Keratinocyte (primary cell): ENCODE measurements at regions not wholly inside any gene's neighbourhood (a gene's known extent, or its start where the extent isn't known, plus 50 kb on each side); places are given as distances from the start of the nearest gene placed in this dataset.

ENCODE experiments used
- DNase-seq: peaks from one replicate; pipeline ENCODE4 v3.0.0-alpha.2; 2011; ENCODE audit warnings: low read depth, missing footprints, low spot score
- FAIRE-seq: peaks from 2 replicates; lab custom pipeline; 2011; peaks lifted over from hg19 to GRCh38; lab: Jason Lieb, UNC
- H2AFZ ChIP-seq: 2 replicates; pipeline ENCODE4 v1.6.0; 2012; ENCODE audit warnings: low read length, control low read depth, inconsistent platforms; ENCODE audit not compliant: control insufficient read depth
- H3K27ac ChIP-seq: 2 replicates; pipeline ENCODE4 v1.5.1; 2011; ENCODE audit warnings: low read length; ENCODE audit not compliant: control insufficient read depth, insufficient read depth
- H3K27me3 ChIP-seq: 3 replicates; pipeline ENCODE4 v1.6.0; 2011; ENCODE audit warnings: low read length; ENCODE audit not compliant: control insufficient read depth, insufficient read depth; ENCODE audit errors: extremely low read depth
- H3K36me3 ChIP-seq, 2 experiments: 2 replicates in 1 of 2; 3 replicates in 1 of 2; pipeline ENCODE4 v1.5.1; 2011; ENCODE audit warnings: low read length in 2 of 2, mild to moderate bottlenecking in 1 of 2; ENCODE audit not compliant: control insufficient read depth in 2 of 2, insufficient read depth in 2 of 2; ENCODE audit errors: extremely low read depth in 1 of 2
- H3K4me1 ChIP-seq: 3 replicates; pipeline ENCODE4 v1.5.1; 2011; ENCODE audit warnings: low read length; ENCODE audit not compliant: control insufficient read depth, insufficient read depth; ENCODE audit errors: extremely low read depth
- H3K4me2 ChIP-seq: 3 replicates; pipeline ENCODE4 v1.6.0; 2011; ENCODE audit warnings: low read depth, low read length; ENCODE audit not compliant: control insufficient read depth, insufficient read depth; ENCODE audit errors: extremely low read depth
- H3K4me3 ChIP-seq, 3 experiments: fragments of 200-600 bp in 1 of 3; sonication (generic) in 1 of 3; 2 replicates in 2 of 3; 3 replicates in 1 of 3; pipeline ENCODE4 v1.5.1; 2011 to 2016; ENCODE audit warnings: low read length in 3 of 3, mild to moderate bottlenecking in 3 of 3, control low read depth in 2 of 3, inconsistent platforms in 1 of 3, low read depth in 1 of 3, mixed read lengths in 1 of 3, mixed run types in 1 of 3, moderate library complexity in 1 of 3; ENCODE audit not compliant: control insufficient read depth in 2 of 3, insufficient read depth in 2 of 3; ENCODE audit errors: extremely low read depth in 1 of 3
- H3K79me2 ChIP-seq: 2 replicates; pipeline ENCODE4 v1.6.0; 2012; ENCODE audit warnings: low read length; ENCODE audit not compliant: control insufficient read depth, insufficient read depth
- H3K9ac ChIP-seq: 3 replicates; pipeline ENCODE4 v1.6.0; 2011; ENCODE audit warnings: low read length; ENCODE audit not compliant: control insufficient read depth, insufficient read depth; ENCODE audit errors: extremely low read depth
- H3K9me1 ChIP-seq: 3 replicates; pipeline ENCODE4 v1.6.0; 2011; ENCODE audit warnings: low read length; ENCODE audit not compliant: control insufficient read depth, insufficient read depth; ENCODE audit errors: extremely low read depth
- H3K9me3 ChIP-seq: 2 replicates; pipeline ENCODE4 v1.5.1; 2012; ENCODE audit warnings: low read depth, low read length; ENCODE audit not compliant: control insufficient read depth
- H4K20me1 ChIP-seq: 3 replicates; pipeline ENCODE4 v1.6.0; 2011; ENCODE audit warnings: low read length; ENCODE audit not compliant: control insufficient read depth, insufficient read depth; ENCODE audit errors: extremely low read depth
- EZH2 ChIP-seq: IDR thresholded peaks from one replicate; pipeline ENCODE4 v1.6.1; 2012; ENCODE audit warnings: inconsistent platforms, mild to moderate bottlenecking, low read length, moderate library complexity
- dilution Hi-C: fragments of 300-500 bp; cut with MboI; formaldehyde crosslinking; loops from one replicate; pipeline ENCODE4 v1.7.0; 2020; ENCODE audit warnings: low sequenced_read_pairs; ENCODE audit not compliant: extremely low pct_ligation_motif_present
- TF ChIP-seq, protein P1 (sequence below), 3 experiments: IDR thresholded peaks in 1 of 3; conservative IDR thresholded peaks in 1 of 3; optimal IDR thresholded peaks in 1 of 3; 2 replicates in 2 of 3; 3 replicates in 1 of 3; pipeline versions ENCODE3 to v1.5.1; 2011; ENCODE audit warnings: low read length in 3 of 3, mild to moderate bottlenecking in 3 of 3, moderate library complexity in 2 of 3, control low read depth in 1 of 3, inconsistent platforms in 1 of 3; ENCODE audit not compliant: insufficient read depth in 2 of 3; ENCODE audit errors: extremely low read depth in 1 of 3

DNA sequence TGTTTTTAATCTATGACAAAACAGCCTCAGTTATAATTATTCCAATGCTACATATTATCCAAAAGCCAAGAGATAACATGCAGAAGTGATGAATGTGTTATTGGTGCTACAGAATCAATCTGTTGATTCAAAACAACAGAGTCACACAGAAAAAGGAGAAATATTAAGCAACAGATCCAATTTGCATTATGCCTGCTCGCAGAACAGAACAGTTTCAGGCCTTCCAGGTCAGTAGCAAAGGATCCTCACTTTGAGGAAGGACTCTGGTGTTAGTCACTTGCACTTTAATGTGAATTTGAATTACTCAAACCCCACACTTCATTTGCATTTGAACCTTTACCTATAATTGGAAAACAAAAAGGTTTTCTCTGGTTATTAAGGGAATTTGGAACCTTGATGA, 198.6 kb upstream of the NT5E start:
- no peaks in the 10 kb centered on the region for H3K9me1 ChIP-seq
- no peak overlapping the region for H3K9ac ChIP-seq
- DNase-seq (no peak), FAIRE-seq (no peak)
- no peak overlapping the region for H2AFZ ChIP-seq
- no peaks in the 10 kb centered on the region for H3K9me3 ChIP-seq
- H3K79me2 ChIP-seq, result no peaks in the 10 kb centered on the region
- no peaks in the 10 kb centered on the region for H4K20me1 ChIP-seq
- no peak for TF ChIP-seq EZH2
- H3K4me3 ChIP-seq, result no peak overlapping the region
- H3K4me1 ChIP-seq, result no peaks in the 10 kb centered on the region
- H3K4me2 ChIP-seq, result no peak overlapping the region
- H3K27me3 ChIP-seq, result no peaks in the 10 kb centered on the region
- H3K36me3 ChIP-seq, result no peaks in the 10 kb centered on the region
- dilution Hi-C loops, result no loop called here
- H3K27ac ChIP-seq, result no peak overlapping the region

DNA sequence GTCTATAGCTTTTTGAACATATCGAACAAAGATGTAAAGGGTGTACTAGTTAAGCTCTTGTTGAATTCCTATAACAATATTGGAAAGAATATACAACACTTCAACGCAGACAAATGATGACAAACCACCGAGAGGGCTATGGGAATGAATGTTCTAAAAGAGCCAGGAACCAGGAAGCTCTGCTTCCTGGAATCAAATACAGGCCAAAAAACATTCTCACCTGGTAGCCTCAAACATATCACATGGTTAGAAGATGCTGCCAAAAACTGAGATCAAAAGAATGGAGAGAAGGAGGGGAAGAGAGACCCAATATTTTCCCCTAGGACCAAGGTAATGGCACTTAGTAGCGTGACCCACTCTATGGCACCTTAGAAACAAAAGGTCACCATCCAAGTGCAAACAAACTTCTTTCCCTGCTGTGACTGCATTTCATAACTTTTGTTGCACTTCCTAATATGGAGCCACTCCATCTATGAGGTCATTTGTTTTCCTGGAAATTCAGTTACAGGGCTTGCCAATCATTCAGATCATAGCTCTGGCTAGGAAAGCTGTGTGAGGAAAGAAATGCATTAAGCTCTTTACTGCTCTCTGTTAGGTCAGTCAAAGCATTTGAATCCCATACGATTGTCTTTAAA, 199.2 kb upstream of the NT5E start:
- DNase-seq, result no peak
- TF ChIP-seq, protein P1, sequence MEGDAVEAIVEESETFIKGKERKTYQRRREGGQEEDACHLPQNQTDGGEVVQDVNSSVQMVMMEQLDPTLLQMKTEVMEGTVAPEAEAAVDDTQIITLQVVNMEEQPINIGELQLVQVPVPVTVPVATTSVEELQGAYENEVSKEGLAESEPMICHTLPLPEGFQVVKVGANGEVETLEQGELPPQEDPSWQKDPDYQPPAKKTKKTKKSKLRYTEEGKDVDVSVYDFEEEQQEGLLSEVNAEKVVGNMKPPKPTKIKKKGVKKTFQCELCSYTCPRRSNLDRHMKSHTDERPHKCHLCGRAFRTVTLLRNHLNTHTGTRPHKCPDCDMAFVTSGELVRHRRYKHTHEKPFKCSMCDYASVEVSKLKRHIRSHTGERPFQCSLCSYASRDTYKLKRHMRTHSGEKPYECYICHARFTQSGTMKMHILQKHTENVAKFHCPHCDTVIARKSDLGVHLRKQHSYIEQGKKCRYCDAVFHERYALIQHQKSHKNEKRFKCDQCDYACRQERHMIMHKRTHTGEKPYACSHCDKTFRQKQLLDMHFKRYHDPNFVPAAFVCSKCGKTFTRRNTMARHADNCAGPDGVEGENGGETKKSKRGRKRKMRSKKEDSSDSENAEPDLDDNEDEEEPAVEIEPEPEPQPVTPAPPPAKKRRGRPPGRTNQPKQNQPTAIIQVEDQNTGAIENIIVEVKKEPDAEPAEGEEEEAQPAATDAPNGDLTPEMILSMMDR (optimal IDR thresholded peaks at IDR 0.05 in 1 of 3, IDR thresholded peaks at IDR 0.05 in 1 of 3, conservative IDR thresholded peaks at IDR 0.05 in 1 of 3; ENCODE audit: extremely low read depth in 1 of 3, insufficient read depth in 2 of 3, low read length in 3 of 3), result no peak
- TF ChIP-seq EZH2, result no peak
- FAIRE-seq, result no peak
- no peak overlapping the region for H3K27ac ChIP-seq
- H3K9me3 ChIP-seq, result no peaks in the 10 kb centered on the region
- no peaks in the 10 kb centered on the region for H4K20me1 ChIP-seq
- dilution Hi-C loops, result no loop called here
- no peaks in the 10 kb centered on the region for H3K79me2 ChIP-seq
- H3K27me3 ChIP-seq, result no peaks in the 10 kb centered on the region
- no peaks in the 10 kb centered on the region for H3K9me1 ChIP-seq
- H3K4me2 ChIP-seq, result no peak overlapping the region
- no peaks in the 10 kb centered on the region for H3K36me3 ChIP-seq
- H3K4me3 ChIP-seq, result no peak overlapping the region
- no peaks in the 10 kb centered on the region for H3K4me1 ChIP-seq
- H2AFZ ChIP-seq, result no peak overlapping the region
- no peak overlapping the region for H3K9ac ChIP-seq

DNA sequence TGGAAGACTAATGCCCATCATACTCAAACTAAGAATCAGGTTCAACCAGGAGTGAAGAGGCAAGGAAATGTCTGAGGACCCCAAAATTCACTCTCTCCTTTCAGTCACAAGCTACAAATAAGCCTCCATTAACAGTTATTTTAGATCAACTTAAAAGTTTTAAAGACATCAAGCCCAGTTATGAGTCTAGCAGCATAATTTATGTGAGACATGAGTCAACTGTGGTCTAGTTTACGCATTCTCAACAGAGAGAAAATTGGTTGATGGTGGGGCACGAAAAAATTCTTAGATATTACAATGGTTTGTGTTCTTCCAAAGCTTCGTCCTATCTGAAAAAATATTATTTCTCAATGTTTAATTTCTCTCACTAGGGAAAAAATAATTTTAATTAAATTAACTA, 204.9 kb upstream of the NT5E start:
- no peak overlapping the region for H3K9ac ChIP-seq
- no peak for TF ChIP-seq EZH2
- TF ChIP-seq, protein P1 (optimal IDR thresholded peaks at IDR 0.05 in 1 of 3, IDR thresholded peaks at IDR 0.05 in 1 of 3, conservative IDR thresholded peaks at IDR 0.05 in 1 of 3; ENCODE audit: extremely low read depth in 1 of 3, insufficient read depth in 2 of 3, low read length in 3 of 3), result no peak
- H3K36me3 ChIP-seq, result no peaks in the 10 kb centered on the region
- H3K27ac ChIP-seq, result no peak overlapping the region
- dilution Hi-C loops, result no loop called here
- H3K4me3 ChIP-seq, result no peak overlapping the region
- H3K4me1 ChIP-seq, result no peaks in the 10 kb centered on the region
- H3K27me3 ChIP-seq, result no peaks in the 10 kb centered on the region
- H3K9me3 ChIP-seq, result no peaks in the 10 kb centered on the region
- FAIRE-seq, result no peak
- H2AFZ ChIP-seq, result no peak overlapping the region
- H3K79me2 ChIP-seq, result no peaks in the 10 kb centered on the region
- H3K9me1 ChIP-seq, result no peaks in the 10 kb centered on the region
- H4K20me1 ChIP-seq, result no peaks in the 10 kb centered on the region
- no peak overlapping the region for H3K4me2 ChIP-seq
- no peak for DNase-seq
